Endothelial cell of umbilical vein (primary cell): ENCODE measurements at regions not wholly inside any gene's neighbourhood (a gene's known extent, or its start where the extent isn't known, plus 50 kb on each side); places are given as distances from the start of the nearest gene placed in this dataset.

ENCODE experiments used
- BruUV-seq: library from RNA; stranded (reverse); fragments of 400-500 nt; replicated peaks from 2 replicates; lab custom pipeline; 2021; lab: Mats Ljungman, UMichigan
- CTCF ChIA-PET: fragments of 300-600, 350-600 bp; sonication (Branson Sonifier 250); formaldehyde crosslinking; loops from one replicate; lab custom pipeline; 2021; ENCODE audit warnings: antibody characterized with exemption, inconsistent platforms; lab: Charles Lee
- POLR2A ChIA-PET: fragments of 300-600, 350-600 bp; sonication (Branson Sonifier 250); formaldehyde crosslinking; loops from one replicate; lab custom pipeline; 2021; ENCODE audit warnings: antibody characterized with exemption, inconsistent platforms; lab: Charles Lee
- DNase-seq: peaks from one replicate; pipeline ENCODE4 v3.0.0-alpha.2; 2011; ENCODE audit warnings: low read depth, low spot score
- FAIRE-seq: peaks from 2 replicates; lab custom pipeline; 2011; peaks lifted over from hg19 to GRCh38; lab: Jason Lieb, UNC
- H2AFZ ChIP-seq: 2 replicates; pipeline ENCODE4 v1.6.0; 2012; ENCODE audit warnings: low read depth, low read length, control low read depth, inconsistent platforms
- H3K27ac ChIP-seq: 2 replicates; pipeline ENCODE4 v1.5.1; 2011; ENCODE audit warnings: low read depth, mild to moderate bottlenecking, control low read depth, low read length, moderate library complexity; ENCODE audit not compliant: insufficient read depth
- H3K27me3 ChIP-seq, 2 experiments: 2 replicates each; pipeline versions ENCODE4 v1.6.0 to v1.6.1; 2011; ENCODE audit warnings: low read length in 2 of 2, mixed read lengths in 1 of 2; ENCODE audit not compliant: control insufficient read depth in 2 of 2, insufficient read depth in 2 of 2
- H3K36me3 ChIP-seq, 2 experiments: 2 replicates in 1 of 2; 3 replicates in 1 of 2; pipeline ENCODE4 v1.5.1; 2011; ENCODE audit warnings: low read length in 2 of 2, mild to moderate bottlenecking in 1 of 2, moderate library complexity in 1 of 2; ENCODE audit not compliant: control insufficient read depth in 2 of 2, insufficient read depth in 2 of 2; ENCODE audit errors: extremely low read depth in 1 of 2
- H3K4me1 ChIP-seq: 3 replicates; pipeline ENCODE4 v1.5.1; 2011; ENCODE audit warnings: mild to moderate bottlenecking, low read length; ENCODE audit not compliant: control insufficient read depth, insufficient read depth; ENCODE audit errors: extremely low read depth
- H3K4me2 ChIP-seq: 2 replicates; pipeline ENCODE4 v1.6.1; 2011; ENCODE audit warnings: low read length, control low read depth, mixed read lengths; ENCODE audit not compliant: insufficient read depth
- H3K4me3 ChIP-seq, 3 experiments: fragments of 200-600 bp in 1 of 3; sonication (generic), shearing (Covaris generic) in 1 of 3; replicated peaks in 1 of 3; 2 replicates each; pipeline ENCODE4 v1.5.1; 2011 to 2016; ENCODE audit warnings: control low read depth in 3 of 3, low read length in 3 of 3, mild to moderate bottlenecking in 2 of 3, inconsistent platforms in 1 of 3, low read depth in 1 of 3, moderate library complexity in 1 of 3; ENCODE audit not compliant: insufficient read depth in 1 of 3
- H3K79me2 ChIP-seq: 2 replicates; pipeline ENCODE4 v1.6.0; 2012; ENCODE audit warnings: low read length, inconsistent platforms; ENCODE audit not compliant: control insufficient read depth, insufficient read depth
- H3K9ac ChIP-seq: replicated peaks from 2 replicates; pipeline ENCODE3; 2011; ENCODE audit warnings: low read length, control low read depth; ENCODE audit not compliant: insufficient read depth; ENCODE audit errors: extremely low read depth
- H3K9me1 ChIP-seq: replicated peaks from 3 replicates; pipeline ENCODE4 v1.6.0; 2011; ENCODE audit warnings: mild to moderate bottlenecking, low read length; ENCODE audit not compliant: control insufficient read depth, insufficient read depth; ENCODE audit errors: extremely low read depth
- H3K9me3 ChIP-seq: replicated peaks from 2 replicates; pipeline ENCODE4 v1.5.1; 2012; ENCODE audit warnings: low read length, inconsistent platforms; ENCODE audit not compliant: control insufficient read depth, insufficient read depth
- H4K20me1 ChIP-seq: replicated peaks from 2 replicates; pipeline ENCODE3; 2011; ENCODE audit warnings: mild to moderate bottlenecking, low read length; ENCODE audit not compliant: control insufficient read depth, insufficient read depth; ENCODE audit errors: extremely low read depth
- EZH2 ChIP-seq: IDR thresholded peaks from 2 replicates; pipeline ENCODE4 v1.6.1; 2012; ENCODE audit warnings: borderline replicate concordance, low read depth, mild to moderate bottlenecking, moderate library complexity, low read length, inconsistent platforms; ENCODE audit not compliant: severe bottlenecking
- FOS ChIP-seq: IDR thresholded peaks from 2 replicates; pipeline ENCODE4 v1.6.1; 2011; ENCODE audit warnings: mild to moderate bottlenecking, low read length, moderate library complexity, borderline replicate concordance; ENCODE audit not compliant: insufficient read depth
- GATA2 ChIP-seq: IDR thresholded peaks from 2 replicates; pipeline ENCODE4 v1.7.0; 2011; ENCODE audit warnings: low read depth, mild to moderate bottlenecking, moderate library complexity, mixed read lengths, low read length; ENCODE audit not compliant: insufficient read length, insufficient read depth
- JUN ChIP-seq: IDR thresholded peaks from 2 replicates; pipeline ENCODE4 v1.6.1; 2011; ENCODE audit warnings: borderline replicate concordance, low read depth; ENCODE audit not compliant: insufficient read length, insufficient read depth
- MYC ChIP-seq: IDR thresholded peaks from one replicate; pipeline ENCODE4 v1.6.1; 2011; ENCODE audit warnings: mild to moderate bottlenecking, low read depth, low read length
- POLR2A ChIP-seq: IDR thresholded peaks from 2 replicates; pipeline ENCODE4 v1.6.1; 2012; ENCODE audit warnings: low read depth, mild to moderate bottlenecking, control low read depth, low read length
- POLR2AphosphoS5 ChIP-seq: IDR thresholded peaks from 2 replicates; pipeline ENCODE4 v1.6.1; 2012; ENCODE audit warnings: low read depth, mild to moderate bottlenecking, control low read depth, low read length, moderate library complexity; ENCODE audit not compliant: insufficient read depth
- dilution Hi-C: fragments of 300-500 bp; cut with MboI; formaldehyde crosslinking; loops from one replicate; pipeline ENCODE4 v1.15.0; 2019; ENCODE audit warnings: low sequenced_read_pairs; ENCODE audit not compliant: extremely low pct_ligation_motif_present
- intact Hi-C: fragments of 100-400 bp; cut with micrococcal nuclease; formaldehyde crosslinking; loops from one replicate; pipeline ENCODE4 v1.10.0; 2022
- TF ChIP-seq, protein P1 (sequence below), 2 donors: IDR thresholded peaks; 1 replicate in 1 of 2; 2 replicates in 1 of 2; pipeline ENCODE4 v1.5.1; 2011; ENCODE audit warnings: low read length in 2 of 2, mild to moderate bottlenecking in 2 of 2, moderate library complexity in 2 of 2, control low read depth in 1 of 2, inconsistent platforms in 1 of 2, low read depth in 1 of 2; ENCODE audit not compliant: insufficient read depth in 1 of 2; ENCODE audit errors: extremely low read depth in 1 of 2
- TF ChIP-seq, protein P2 (sequence below): IDR thresholded peaks from 2 replicates; pipeline ENCODE4 v1.6.1; 2011; ENCODE audit not compliant: insufficient read depth, insufficient read length

DNA sequence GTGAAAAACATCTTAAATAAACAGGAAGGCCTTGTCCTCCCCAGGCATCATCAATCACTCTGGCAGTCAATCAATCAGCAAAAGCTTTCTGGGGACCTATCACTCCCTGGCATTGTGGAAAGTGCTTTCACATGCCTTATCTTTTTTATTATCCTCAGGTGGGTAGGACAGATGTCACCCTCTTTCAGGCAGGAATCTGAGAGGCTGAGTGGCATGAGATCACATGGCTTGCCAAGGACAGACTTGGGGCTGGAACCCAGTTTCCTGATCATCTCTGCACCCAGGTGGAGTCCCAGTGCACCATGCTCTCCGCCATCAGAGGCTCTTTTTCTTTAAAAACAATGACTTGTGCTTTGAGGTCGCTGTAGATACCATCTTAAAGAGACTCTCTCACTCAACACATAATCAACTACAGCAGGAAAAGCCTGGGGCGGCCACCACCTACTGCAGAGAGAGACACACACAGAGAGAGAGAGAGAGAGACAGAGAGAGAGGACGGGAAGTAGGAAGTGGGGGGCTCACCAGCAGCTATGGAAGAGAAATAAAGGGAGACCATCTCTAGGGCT lies 282.7 kb downstream of the PTTG2 start:
- no peak overlapping the region for H3K27ac ChIP-seq
- H3K4me2 ChIP-seq: no peak overlapping the region
- FAIRE-seq: no peak
- H3K79me2 ChIP-seq: no peaks in the 10 kb centered on the region
- H3K4me1 ChIP-seq: no peaks in the 10 kb centered on the region
- no peak for DNase-seq
- ChIA-PET CTCF (interaction anchor here (0.7 to 1.7 kb wide), 3 partner anchors 15 to 77 kb away, joined by 3 to 4 read pairs (median 3); no protein-coding TSS in a partner anchor), POLR2A (no interaction called here)
- no peak overlapping the region for H3K4me3 ChIP-seq
- H2AFZ ChIP-seq: no peak overlapping the region
- no TSS peak for BruUV-seq
- no peaks in the 10 kb centered on the region for H3K9me1 ChIP-seq
- H3K9ac ChIP-seq: no peak overlapping the region
- no peaks in the 10 kb centered on the region for H3K27me3 ChIP-seq
- intact Hi-C loops: no loop called here
- no peaks in the 10 kb centered on the region for H4K20me1 ChIP-seq
- no peaks in the 10 kb centered on the region for H3K36me3 ChIP-seq
- no peak for TF ChIP-seq EZH2
- TF ChIP-seq JUN: no peak
- TF ChIP-seq, protein P1, sequence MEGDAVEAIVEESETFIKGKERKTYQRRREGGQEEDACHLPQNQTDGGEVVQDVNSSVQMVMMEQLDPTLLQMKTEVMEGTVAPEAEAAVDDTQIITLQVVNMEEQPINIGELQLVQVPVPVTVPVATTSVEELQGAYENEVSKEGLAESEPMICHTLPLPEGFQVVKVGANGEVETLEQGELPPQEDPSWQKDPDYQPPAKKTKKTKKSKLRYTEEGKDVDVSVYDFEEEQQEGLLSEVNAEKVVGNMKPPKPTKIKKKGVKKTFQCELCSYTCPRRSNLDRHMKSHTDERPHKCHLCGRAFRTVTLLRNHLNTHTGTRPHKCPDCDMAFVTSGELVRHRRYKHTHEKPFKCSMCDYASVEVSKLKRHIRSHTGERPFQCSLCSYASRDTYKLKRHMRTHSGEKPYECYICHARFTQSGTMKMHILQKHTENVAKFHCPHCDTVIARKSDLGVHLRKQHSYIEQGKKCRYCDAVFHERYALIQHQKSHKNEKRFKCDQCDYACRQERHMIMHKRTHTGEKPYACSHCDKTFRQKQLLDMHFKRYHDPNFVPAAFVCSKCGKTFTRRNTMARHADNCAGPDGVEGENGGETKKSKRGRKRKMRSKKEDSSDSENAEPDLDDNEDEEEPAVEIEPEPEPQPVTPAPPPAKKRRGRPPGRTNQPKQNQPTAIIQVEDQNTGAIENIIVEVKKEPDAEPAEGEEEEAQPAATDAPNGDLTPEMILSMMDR (IDR thresholded peaks at IDR 0.05; ENCODE audit: extremely low read depth in 1 of 2, insufficient read depth in 1 of 2, low read depth in 1 of 2, low read length in 2 of 2): no peak
- no peak for TF ChIP-seq MYC
- no peak for TF ChIP-seq GATA2
- no peak for TF ChIP-seq POLR2AphosphoS5
- TF ChIP-seq, protein P2, sequence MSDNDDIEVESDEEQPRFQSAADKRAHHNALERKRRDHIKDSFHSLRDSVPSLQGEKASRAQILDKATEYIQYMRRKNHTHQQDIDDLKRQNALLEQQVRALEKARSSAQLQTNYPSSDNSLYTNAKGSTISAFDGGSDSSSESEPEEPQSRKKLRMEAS: no peak
- no peak for TF ChIP-seq POLR2A
- TF ChIP-seq FOS: no peak
- no peaks in the 10 kb centered on the region for H3K9me3 ChIP-seq
- dilution Hi-C loops: no loop called here
